K562 (cell line): ENCODE measurements at regions not wholly inside any gene's neighbourhood (a gene's known extent, or its start where the extent isn't known, plus 50 kb on each side); places are given as distances from the start of the nearest gene placed in this dataset.

Experiments
- ATAC-seq: fragments of 200-7000 bp; cut with Tn5 transposase; 3 replicates; pipeline ENCODE4 v1.9.1; 2020; ENCODE audit warnings: moderate library complexity
- BruUV-seq: library from RNA; stranded (reverse); fragments of 400-500 nt; replicated peaks from 2 replicates; lab custom pipeline; 2021; lab: Mats Ljungman, UMichigan
- CTCF ChIA-PET: fragments of 300-600 bp; formaldehyde crosslinking; extraction: SDS; loops from one replicate; lab custom pipeline; 2021; ENCODE audit warnings: low intra/inter-chr PET ratio; lab: Yijun Ruan, JAX
- POLR2A ChIA-PET: fragments of 300-600, 350-650 bp; sonication (Branson Sonifier 250); formaldehyde crosslinking; extraction: SDS; loops from one replicate; lab custom pipeline; 2021; ENCODE audit warnings: antibody characterized with exemption, inconsistent platforms; lab: Yijun Ruan, JAX
- DNase-seq, 4 experiments: peaks; one replicate each; pipeline versions ENCODE4 v3.0.0 to v3.0.0-alpha.2; 2011 to 2018; ENCODE audit warnings: low spot score in 3 of 4, mixed read lengths in 3 of 4; ENCODE audit errors: extremely low read depth in 1 of 4
- FAIRE-seq: peaks from 2 replicates; lab custom pipeline; 2011; peaks lifted over from hg19 to GRCh38; lab: Jason Lieb, UNC
- H2AFZ ChIP-seq: 2 replicates; pipeline ENCODE4 v1.6.0; 2011; ENCODE audit warnings: low read depth, low read length, control low read depth, inconsistent platforms
- H3K27ac ChIP-seq: fragments of 200-600 bp; 3 replicates; pipeline ENCODE4 v1.8.0; 2011; ENCODE audit warnings: low read depth, mild to moderate bottlenecking, control low read depth, inconsistent platforms, low read length, moderate library complexity, mixed read lengths; ENCODE audit errors: extremely low read depth
- H3K27me3 ChIP-seq, 2 experiments: fragments of 300-600 bp in 1 of 2; 2 replicates in 1 of 2; 3 replicates in 1 of 2; pipeline versions ENCODE4 v1.6.0 to v1.8.0; 2011; ENCODE audit warnings: inconsistent platforms in 2 of 2, low read length in 2 of 2, mild to moderate bottlenecking in 1 of 2, mixed read lengths in 1 of 2, moderate library complexity in 1 of 2; ENCODE audit not compliant: control insufficient read depth in 2 of 2, insufficient read depth in 2 of 2
- H3K36me3 ChIP-seq: fragments of 300-600 bp; 3 replicates; pipeline ENCODE4 v1.8.0; 2011; ENCODE audit warnings: mild to moderate bottlenecking, low read length, inconsistent platforms; ENCODE audit not compliant: control insufficient read depth, insufficient read depth
- H3K4me1 ChIP-seq, 2 experiments: fragments of 200-600 bp in 1 of 2; replicated peaks in 1 of 2; 2 replicates in 1 of 2; 3 replicates in 1 of 2; pipeline versions ENCODE4 v1.5.1 to v1.8.0; 2011; ENCODE audit warnings: inconsistent platforms in 2 of 2, low read length in 2 of 2, mild to moderate bottlenecking in 1 of 2, mixed read lengths in 1 of 2, moderate library complexity in 1 of 2; ENCODE audit not compliant: control insufficient read depth in 2 of 2, insufficient read depth in 2 of 2
- H3K4me2 ChIP-seq: 2 replicates; pipeline ENCODE4 v1.6.1; 2011; ENCODE audit warnings: low read length, control low read depth, inconsistent platforms, mixed read lengths; ENCODE audit not compliant: insufficient read depth
- H3K4me3 ChIP-seq: fragments of 200-600 bp; sonication (generic), shearing (Covaris generic); 2 replicates; pipeline ENCODE4 v1.5.1; 2016; ENCODE audit warnings: control low read depth, inconsistent platforms
- H3K79me2 ChIP-seq: fragments of 200-600 bp; 3 replicates; pipeline ENCODE4 v1.8.0; 2011; ENCODE audit warnings: low read length, inconsistent platforms; ENCODE audit not compliant: control insufficient read depth, insufficient read depth
- H3K9ac ChIP-seq, 2 experiments: 2 replicates each; pipeline versions ENCODE4 v1.6.0 to v1.6.1; 2011; ENCODE audit warnings: low read depth in 2 of 2, low read length in 2 of 2, control low read depth in 1 of 2, inconsistent platforms in 1 of 2, mild to moderate bottlenecking in 1 of 2, mixed read lengths in 1 of 2; ENCODE audit not compliant: insufficient read depth in 1 of 2
- H3K9me1 ChIP-seq: one replicate; pipeline ENCODE4 v1.6.0; 2011; ENCODE audit warnings: inconsistent platforms, mild to moderate bottlenecking, low read length, moderate library complexity; ENCODE audit not compliant: control insufficient read depth, insufficient read depth
- H3K9me3 ChIP-seq: replicated peaks from 2 replicates; pipeline ENCODE4 v1.5.1; 2011; ENCODE audit warnings: low read depth, low read length, inconsistent platforms; ENCODE audit not compliant: control insufficient read depth, insufficient read depth
- H4K20me1 ChIP-seq: replicated peaks from 2 replicates; pipeline ENCODE4 v1.6.1; 2011; ENCODE audit warnings: low read length, inconsistent platforms, mixed read lengths; ENCODE audit not compliant: control insufficient read depth, insufficient read depth
- CBFB ChIP-seq: sonication (generic); formaldehyde crosslinking; IDR thresholded peaks from 2 replicates; pipeline ENCODE4 v1.4.0; 2020; ENCODE audit warnings: mild to moderate bottlenecking, missing genetic modification reagents
- CBX3 ChIP-seq, 2 experiments: IDR thresholded peaks; 1 replicate in 1 of 2; 2 replicates in 1 of 2; pipeline ENCODE4 v1.6.1; 2012; ENCODE audit warnings: inconsistent platforms in 2 of 2, low read length in 2 of 2, borderline replicate concordance in 1 of 2, control low read depth in 1 of 2
- EWSR1 ChIP-seq: fragments of 450-650 bp; IDR thresholded peaks from 2 replicates; pipeline ENCODE4 v1.6.1; 2018; ENCODE audit warnings: borderline replicate concordance, mild to moderate bottlenecking, low read depth, moderate library complexity; ENCODE audit not compliant: partially characterized antibody
- MEF2D ChIP-seq: conservative IDR thresholded peaks from 2 replicates; pipeline ENCODE4 v1.6.1; 2016; ENCODE audit warnings: low read depth, missing genetic modification characterization, missing compliant biosample characterization
- MTA1 ChIP-seq: fragments of 450-650 bp; IDR thresholded peaks from 2 replicates; pipeline ENCODE4 v1.6.1; 2017; ENCODE audit warnings: borderline replicate concordance
- NFE2 ChIP-seq: IDR thresholded peaks from 2 replicates; pipeline ENCODE4 v1.6.1; 2014; ENCODE audit warnings: antibody characterized with exemption, low read depth
- NR1H2 ChIP-seq: sonication (generic); formaldehyde crosslinking; IDR thresholded peaks from 2 replicates; pipeline ENCODE4 v1.4.0; 2020; ENCODE audit warnings: mild to moderate bottlenecking, missing genetic modification reagents
- NR3C1 ChIP-seq: sonication (generic); formaldehyde crosslinking; IDR thresholded peaks from 2 replicates; pipeline ENCODE4 v1.8.1; 2022; ENCODE audit warnings: missing genetic modification reagents
- RBM39 ChIP-seq: fragments of 200-400 bp; formaldehyde crosslinking; optimal IDR thresholded peaks from 2 replicates; pipeline ENCODE3; 2018; ENCODE audit warnings: low read depth, low read length
- SMARCC2 ChIP-seq: fragments of 450-650 bp; IDR thresholded peaks from 2 replicates; pipeline ENCODE4 v1.6.1; 2017; ENCODE audit warnings: antibody characterized with exemption, moderate library complexity, mild to moderate bottlenecking, low read depth
- SP1 ChIP-seq: sonication (generic); formaldehyde crosslinking; IDR thresholded peaks from 2 replicates; pipeline ENCODE4 v1.8.1; 2022; ENCODE audit warnings: mild to moderate bottlenecking, missing genetic modification reagents
- STAT5A ChIP-seq: IDR thresholded peaks from 2 replicates; pipeline ENCODE4 v1.6.1; 2012; ENCODE audit warnings: low read length, inconsistent platforms, borderline replicate concordance
- TOE1 ChIP-seq, 2 experiments: fragments of 450-650 bp in 1 of 2; sonication (generic) in 1 of 2; formaldehyde crosslinking in 1 of 2; IDR thresholded peaks; 2 replicates each; pipeline versions ENCODE4 v1.7.1 to v1.8.0; 2016 to 2022; ENCODE audit warnings: borderline replicate concordance in 2 of 2, mild to moderate bottlenecking in 2 of 2, antibody characterized with exemption in 1 of 2, inconsistent platforms in 1 of 2, low read depth in 1 of 2, missing genetic modification reagents in 1 of 2, moderate library complexity in 1 of 2
- ZC3H11A ChIP-seq: IDR thresholded peaks from 2 replicates; pipeline ENCODE4 v1.6.1; 2012; ENCODE audit warnings: low read depth, low read length, improper control_type of control experiment
- ZC3H8 ChIP-seq: fragments of 450-650 bp; IDR thresholded peaks from 2 replicates; pipeline ENCODE4 v1.6.1; 2017
- ZFPM2 ChIP-seq: fragments of 250-450 bp; sonication (Bioruptor Pico); IDR thresholded peaks from 2 replicates; pipeline ENCODE4 v1.5.1; 2022; ENCODE audit warnings: mild to moderate bottlenecking
- ZNF12 ChIP-seq: sonication (generic); formaldehyde crosslinking; IDR thresholded peaks from 2 replicates; pipeline ENCODE4 v1.4.0; 2020; ENCODE audit warnings: mild to moderate bottlenecking, missing genetic modification reagents
- ZNF436 ChIP-seq: fragments of 250-450, 450-650 bp; sonication (Bioruptor Pico); formaldehyde crosslinking; IDR thresholded peaks from 2 replicates; pipeline ENCODE4 v1.7.0; 2020; ENCODE audit warnings: mild to moderate bottlenecking
- WGBS: fragments of 100-300 bp; shearing (Covaris generic); methylation state at CpG from one replicate; pipeline ENCODE4 v1.1.6; 2016; ENCODE audit warnings: low coverage, mixed read lengths; ENCODE audit not compliant: insufficient coverage; ENCODE audit errors: missing lambda C conversion rate; 5-methylcytosine and 5-hydroxymethylcytosine counted together
- in situ Hi-C: fragments of 300-500 bp; cut with MboI; formaldehyde crosslinking; loops from 4 replicates; pipeline ENCODE4 v1.15.0; 2018; ENCODE audit warnings: inconsistent platforms, mixed read lengths
- intact Hi-C: fragments of 100-400 bp; cut with micrococcal nuclease; formaldehyde crosslinking; loops from 2 replicates; pipeline ENCODE4 v1.14.2; 2022
- TF ChIP-seq, protein P1 (sequence below), 2 experiments: fragments of 250-450 bp in 1 of 2; fragments of 450-650 bp in 1 of 2; sonication (Bioruptor Pico) in 1 of 2; IDR thresholded peaks; 2 replicates each; pipeline versions ENCODE4 v1.6.1 to v1.8.0; 2016 to 2021; ENCODE audit warnings: mild to moderate bottlenecking in 2 of 2, moderate library complexity in 2 of 2, missing compliant biosample characterization in 1 of 2, missing genetic modification characterization in 1 of 2
- TF ChIP-seq, protein P2 (sequence below): sonication (generic); formaldehyde crosslinking; IDR thresholded peaks from 2 replicates; pipeline ENCODE4 v1.8.1; 2023; ENCODE audit warnings: mild to moderate bottlenecking, missing genetic modification reagents

DNA sequence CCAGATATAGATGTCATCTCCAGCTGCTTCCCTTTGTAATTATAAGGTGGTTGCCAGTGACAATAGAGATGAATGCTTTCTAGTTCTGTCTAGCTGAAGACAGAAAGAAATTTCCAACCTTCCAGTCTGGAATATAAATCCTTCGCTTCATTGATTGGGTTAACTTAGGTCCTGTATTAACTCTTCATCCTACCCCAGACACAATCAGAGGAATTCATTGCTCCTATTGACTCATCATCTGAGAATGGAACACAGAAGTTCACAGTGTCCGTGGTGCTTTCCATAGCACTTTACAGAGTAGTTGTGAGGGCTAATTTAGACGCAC, 241.4 kb downstream of the NFKBIZ start:
- POLR2A ChIA-PET: no interaction called here
- FAIRE-seq: no peak
- CTCF ChIA-PET: interaction anchor here (0.5 kb wide), 1 partner anchor 1266 kb away, joined by 3 read pairs; no protein-coding TSS in a partner anchor
- Histone ChIP-seq H3K79me2 (no peaks in the 10 kb centered on the region), H3K9ac (no peak overlapping the region), H3K9me1 (no peaks in the 10 kb centered on the region)
- 5% methylated on average over 3 of the region's 3 CpGs for WGBS
- BruUV-seq: no TSS peak
- TF ChIP-seq SP1 (no peak), ZFPM2 (no peak), ZNF12 (CRISPR knock-in tag) (no peak), MTA1 (no peak), CBX3 (IDR thresholded peaks at IDR 0.05; ENCODE audit: borderline replicate concordance in 1 of 2, low read length in 2 of 2) (no peak), NR3C1 (no peak), CBFB (CRISPR knock-in tag) (no peak), TOE1 (IDR thresholded peaks at IDR 0.05; ENCODE audit: borderline replicate concordance) (no peak), TOE1 (CRISPR knock-in tag; IDR thresholded peaks at IDR 0.05; ENCODE audit: borderline replicate concordance, low read depth) (no peak), STAT5A (no peak), MEF2D (tag) (no peak), SMARCC2 (no peak), NFE2 (no peak), ZC3H11A (no peak), ZNF436 (CRISPR knock-in tag) (no peak), RBM39 (no peak), NR1H2 (no peak), ZC3H8 (no peak), EWSR1 (no peak)
- TF ChIP-seq, protein P1, sequence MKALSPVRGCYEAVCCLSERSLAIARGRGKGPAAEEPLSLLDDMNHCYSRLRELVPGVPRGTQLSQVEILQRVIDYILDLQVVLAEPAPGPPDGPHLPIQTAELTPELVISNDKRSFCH (CRISPR knock-in tag; IDR thresholded peaks at IDR 0.05): no peak
- TF ChIP-seq, protein P1 (tag; IDR thresholded peaks at IDR 0.05): no peak
- TF ChIP-seq, protein P2, sequence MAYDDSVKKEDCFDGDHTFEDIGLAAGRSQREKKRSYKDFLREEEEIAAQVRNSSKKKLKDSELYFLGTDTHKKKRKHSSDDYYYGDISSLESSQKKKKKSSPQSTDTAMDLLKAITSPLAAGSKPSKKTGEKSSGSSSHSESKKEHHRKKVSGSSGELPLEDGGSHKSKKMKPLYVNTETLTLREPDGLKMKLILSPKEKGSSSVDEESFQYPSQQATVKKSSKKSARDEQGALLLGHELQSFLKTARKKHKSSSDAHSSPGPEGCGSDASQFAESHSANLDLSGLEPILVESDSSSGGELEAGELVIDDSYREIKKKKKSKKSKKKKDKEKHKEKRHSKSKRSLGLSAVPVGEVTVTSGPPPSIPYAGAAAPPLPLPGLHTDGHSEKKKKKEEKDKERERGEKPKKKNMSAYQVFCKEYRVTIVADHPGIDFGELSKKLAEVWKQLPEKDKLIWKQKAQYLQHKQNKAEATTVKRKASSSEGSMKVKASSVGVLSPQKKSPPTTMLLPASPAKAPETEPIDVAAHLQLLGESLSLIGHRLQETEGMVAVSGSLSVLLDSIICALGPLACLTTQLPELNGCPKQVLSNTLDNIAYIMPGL (CRISPR knock-in tag): no peak
- TF ChIP-seq, all 486 proteins: peak for 0
- Histone ChIP-seq H3K4me2 (no peak overlapping the region), H3K27me3 (no peaks in the 10 kb centered on the region), H3K4me3 (no peak overlapping the region), H3K36me3 (no peaks in the 10 kb centered on the region), H4K20me1 (no peaks in the 10 kb centered on the region), H3K27ac (no peak overlapping the region), H3K4me1 (no peaks in the 10 kb centered on the region), H3K9me3 (no peaks in the 10 kb centered on the region), H2AFZ (no peak overlapping the region)
- ATAC-seq (no peak), DNase-seq (no peak)
- in situ Hi-C loops: no loop called here
- intact Hi-C loops: no loop called here
